ENCODE measurements at regions not wholly inside any gene's neighbourhood (a gene's known extent, or its start where the extent isn't known, plus 50 kb on each side); places are given as distances from the start of the nearest gene placed in this dataset.

DNA sequence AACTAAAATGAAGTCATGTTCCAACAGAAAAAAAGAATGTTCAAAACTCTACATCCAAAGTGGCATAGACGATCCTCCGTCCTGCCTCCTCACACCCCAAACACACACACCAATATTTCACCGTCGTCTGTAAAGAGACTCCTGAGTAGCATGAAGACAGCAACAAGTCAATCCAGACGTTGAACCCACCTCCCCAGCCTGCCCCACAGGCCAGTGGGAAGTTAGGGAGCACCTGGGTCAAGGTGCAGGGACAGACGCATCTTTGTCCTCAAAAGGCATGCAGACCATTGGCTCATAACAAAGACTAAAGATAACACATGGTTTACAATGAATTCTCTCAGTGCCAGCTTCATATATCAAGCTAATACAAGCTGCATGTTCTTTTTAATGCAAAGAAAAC, 396.5 kb downstream of the TCERG1L start:
- Histone ChIP-seq H3K27me3 (ENCODE audit: control insufficient read depth, insufficient read depth, low read length) (no peaks in the 10 kb centered on the region), H3K4me3 (ENCODE audit: low read depth, low read length) (no peak overlapping the region), H3K36me3 (ENCODE audit: control insufficient read depth, insufficient read depth, low read length) (no peaks in the 10 kb centered on the region)
- no peak for TF ChIP-seq CTCF (IDR thresholded peaks at IDR 0.05; ENCODE audit: insufficient read depth, low read length, poor library complexity, severe bottlenecking)
- DNase-seq (ENCODE audit: low read depth), result no peak

DNA sequence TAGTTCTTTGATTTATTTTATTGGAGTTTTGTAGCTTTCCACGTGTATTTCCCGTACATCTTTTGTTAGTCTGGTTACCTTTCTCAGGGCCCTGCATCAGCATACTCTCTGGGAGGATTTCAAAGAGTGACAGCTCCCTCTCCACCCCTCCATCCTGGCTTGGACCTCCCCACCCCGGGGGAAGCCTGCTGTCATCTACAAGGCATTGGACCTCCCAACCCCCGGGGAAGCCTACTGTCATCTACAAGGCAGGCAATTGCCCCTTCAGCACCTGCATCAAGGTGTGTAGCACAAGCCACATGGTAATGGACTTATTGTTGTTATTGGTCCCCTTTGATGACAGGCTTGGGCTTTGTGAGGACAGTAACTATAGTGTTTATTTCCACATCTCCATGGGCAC, 390.1 kb downstream of the TCERG1L start:
- Histone ChIP-seq H3K36me3 (ENCODE audit: control insufficient read depth, insufficient read depth, low read length) (no peaks in the 10 kb centered on the region), H3K4me3 (ENCODE audit: low read depth, low read length) (no peak overlapping the region), H3K27me3 (ENCODE audit: control insufficient read depth, insufficient read depth, low read length) (no peaks in the 10 kb centered on the region)
- no peak for TF ChIP-seq CTCF (IDR thresholded peaks at IDR 0.05; ENCODE audit: insufficient read depth, low read length, poor library complexity, severe bottlenecking)
- no peak for DNase-seq (ENCODE audit: low read depth)

- H3K36me3 ChIP-seq (ENCODE audit: control insufficient read depth, insufficient read depth, low read length), result no peaks in the 10 kb centered on the region
- no peak for DNase-seq (ENCODE audit: low read depth)
- H3K4me3 ChIP-seq (ENCODE audit: low read depth, low read length), result no peak overlapping the region
- H3K27me3 ChIP-seq (ENCODE audit: control insufficient read depth, insufficient read depth, low read length), result no peaks in the 10 kb centered on the region
- TF ChIP-seq CTCF (IDR thresholded peaks at IDR 0.05; ENCODE audit: insufficient read depth, low read length, poor library complexity, severe bottlenecking), result no peak
These were observed 389.5 kb downstream of the TCERG1L start for GRCh38 chr10:130921911-130922440.

DNA sequence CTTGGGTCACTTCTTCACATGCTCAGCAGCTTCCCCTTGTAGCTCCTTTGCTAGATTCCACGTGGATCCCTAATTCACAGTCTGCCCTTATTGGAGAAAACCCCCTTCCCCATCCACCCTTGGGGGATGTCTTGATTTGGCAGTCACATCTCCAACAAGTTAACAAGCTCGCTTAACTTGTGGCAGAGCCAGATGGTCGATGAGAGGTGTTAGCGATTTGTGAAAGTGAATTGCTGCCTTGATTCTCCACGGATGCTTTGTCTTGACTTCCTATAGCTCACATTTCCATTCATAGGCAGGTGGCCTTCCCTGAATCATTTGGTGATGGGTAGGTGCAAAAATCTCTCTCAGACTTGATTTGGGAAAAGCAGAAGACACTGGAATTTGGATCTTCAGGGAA, 387.9 kb downstream of the TCERG1L start:
- DNase-seq (ENCODE audit: low read depth), result no peak

DNA sequence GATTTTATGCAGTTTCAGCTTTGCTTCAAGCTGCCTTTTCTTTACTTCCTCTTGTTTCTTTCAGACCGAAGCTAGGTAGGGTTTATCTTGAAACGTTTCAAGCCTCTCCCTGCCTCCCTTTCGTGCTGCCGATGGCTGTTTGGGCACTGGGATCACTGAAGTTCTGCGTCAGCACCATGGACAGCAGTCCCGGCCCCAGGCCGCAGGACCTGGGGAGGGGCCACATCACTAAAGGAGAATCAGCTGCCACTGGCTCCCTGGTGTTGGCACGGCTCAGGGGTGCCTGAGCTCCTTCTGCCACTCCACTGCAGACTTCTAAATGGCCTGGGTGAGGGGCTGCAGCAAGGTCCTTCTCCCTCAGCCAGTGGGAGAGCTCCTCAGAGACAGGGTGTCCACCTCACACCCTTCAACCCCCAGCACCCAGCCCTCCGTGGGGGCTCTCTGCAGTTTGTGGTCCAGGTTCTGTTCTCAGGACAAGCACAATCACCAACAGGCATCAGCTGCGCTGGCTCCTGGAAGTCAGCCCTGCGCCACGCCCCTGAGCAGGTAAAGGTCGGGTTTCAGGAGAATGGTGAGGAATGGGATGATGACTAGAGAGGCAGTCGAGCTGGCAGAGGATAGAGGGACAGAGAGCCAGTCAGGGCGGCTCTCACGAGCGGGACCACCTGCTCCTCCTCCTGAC, 387.2 kb downstream of the TCERG1L start:
- Histone ChIP-seq H3K27me3 (ENCODE audit: control insufficient read depth, insufficient read depth, low read length) (no peaks in the 10 kb centered on the region), H3K4me3 (ENCODE audit: low read depth, low read length) (no peak overlapping the region), H3K36me3 (ENCODE audit: control insufficient read depth, insufficient read depth, low read length) (no peaks in the 10 kb centered on the region)
- DNase-seq (ENCODE audit: low read depth), result no peak
- no peak for TF ChIP-seq CTCF (IDR thresholded peaks at IDR 0.05; ENCODE audit: insufficient read depth, low read length, poor library complexity, severe bottlenecking)

More for the DNA sequence above, 387.9 kb downstream of the TCERG1L start:
- no peak for TF ChIP-seq CTCF (IDR thresholded peaks at IDR 0.05; ENCODE audit: insufficient read depth, low read length, poor library complexity, severe bottlenecking)
- Histone ChIP-seq H3K4me3 (ENCODE audit: low read depth, low read length) (no peak overlapping the region), H3K36me3 (ENCODE audit: control insufficient read depth, insufficient read depth, low read length) (no peaks in the 10 kb centered on the region), H3K27me3 (ENCODE audit: control insufficient read depth, insufficient read depth, low read length) (no peaks in the 10 kb centered on the region)

DNA sequence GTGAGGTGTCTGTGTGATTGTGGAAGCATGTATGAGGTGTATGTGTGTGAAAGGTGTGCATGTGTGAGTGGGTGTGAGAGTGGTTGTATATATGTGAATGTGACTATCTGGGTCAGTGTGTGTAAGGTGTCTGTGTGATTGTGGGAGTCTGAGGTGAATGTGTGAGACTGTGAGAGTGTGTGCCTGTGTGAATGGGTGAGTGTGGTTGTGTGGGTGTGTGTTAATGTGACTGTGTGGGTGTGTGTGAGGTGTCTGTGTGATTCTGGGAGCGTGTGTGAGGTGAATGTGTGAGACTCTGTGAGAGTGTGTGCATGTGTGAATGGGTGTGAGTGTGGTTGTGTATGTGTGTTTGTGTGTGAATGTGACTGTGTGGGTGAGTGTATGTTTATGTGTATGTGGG, 385.1 kb downstream of the TCERG1L start:
- no peak for TF ChIP-seq CTCF (IDR thresholded peaks at IDR 0.05; ENCODE audit: insufficient read depth, low read length, poor library complexity, severe bottlenecking)
- DNase-seq (ENCODE audit: low read depth), result no peak
- H3K27me3 ChIP-seq (ENCODE audit: control insufficient read depth, insufficient read depth, low read length), result no peaks in the 10 kb centered on the region

More for the DNA sequence above, 385.1 kb downstream of the TCERG1L start:
- no peak overlapping the region for H3K4me3 ChIP-seq (ENCODE audit: low read depth, low read length)
- no peaks in the 10 kb centered on the region for H3K36me3 ChIP-seq (ENCODE audit: control insufficient read depth, insufficient read depth, low read length)
